ENCODE measurements at regions not wholly inside any gene's neighbourhood (a gene's known extent, or its start where the extent isn't known, plus 50 kb on each side); places are given as distances from the start of the nearest gene placed in this dataset.
"Not testable (repeated sequence)": the region's sequence is repeated elsewhere in the genome, so short reads cannot be mapped to it uniquely, and the experiment has no call there.

- Mint-ChIP-seq H3K27me3 (peaks cover 6% of the 10 kb centered on the region), H3K36me3 (ENCODE audit: low read depth) (no peaks in the 10 kb centered on the region), H3K27ac (no peak overlapping the region), H3K9me3 (peaks cover 2% of the 10 kb centered on the region), H3K4me3 (no peak overlapping the region), H3K4me1 (no peaks in the 10 kb centered on the region)
- DNase-seq: no peak
- POLR2A ChIA-PET: no interaction called here
- CTCF ChIA-PET: interaction anchor here (1.9 kb wide), 1 partner anchor 18 kb away, joined by 4 read pairs; no protein-coding TSS in a partner anchor
Measured at GRCh38 chr1:65082346-65083040, 65.5 kb upstream of the AK4 start.

- ChIA-PET CTCF (no interaction called here), POLR2A (no interaction called here)
- Mint-ChIP-seq H3K27ac (no peak overlapping the region), H3K36me3 (ENCODE audit: low read depth) (no peaks in the 10 kb centered on the region), H3K4me1 (no peaks in the 10 kb centered on the region), H3K4me3 (no peak overlapping the region), H3K27me3 (peaks cover 6% of the 10 kb centered on the region), H3K9me3 (peaks cover 4% of the 10 kb centered on the region)
- no peak for DNase-seq
Measured at GRCh38 chr1:65083263-65083896, 64.6 kb upstream of the AK4 start.

- Mint-ChIP-seq H3K36me3 (ENCODE audit: low read depth) (no peaks in the 10 kb centered on the region), H3K27ac (no peak overlapping the region), H3K9me3 (peaks cover 4% of the 10 kb centered on the region), H3K4me3 (no peak overlapping the region), H3K4me1 (no peaks in the 10 kb centered on the region), H3K27me3 (peaks cover 5% of the 10 kb centered on the region)
- ChIA-PET POLR2A (no interaction called here), CTCF (interaction anchor here (1.1 kb wide), 1 partner anchor 8 kb away, joined by 3 read pairs; no protein-coding TSS in a partner anchor)
- no peak for DNase-seq
Measured at GRCh38 chr1:65084066-65084465, 63.9 kb upstream of the AK4 start.

- H3K4me1 Mint-ChIP-seq; H3K27ac Mint-ChIP-seq; H3K9me3 Mint-ChIP-seq; H3K27me3 Mint-ChIP-seq; DNase-seq; H3K4me3 Mint-ChIP-seq; POLR2A ChIA-PET; CTCF ChIA-PET; H3K36me3 Mint-ChIP-seq (ENCODE audit: low read depth): not testable (repeated sequence)
Measured at GRCh38 chr1:65087519-65087918, 60.5 kb upstream of the AK4 start.

- H3K36me3 Mint-ChIP-seq (ENCODE audit: low read depth): no peaks in the 10 kb centered on the region
- peaks cover 8% of the 10 kb centered on the region for H3K27me3 Mint-ChIP-seq
- ChIA-PET CTCF (no interaction called here), POLR2A (no interaction called here)
- no peak overlapping the region for H3K27ac Mint-ChIP-seq
- no peak overlapping the region for H3K4me3 Mint-ChIP-seq
- H3K4me1 Mint-ChIP-seq: no peaks in the 10 kb centered on the region
- DNase-seq: no peak
- peaks cover 4% of the 10 kb centered on the region for H3K9me3 Mint-ChIP-seq
Measured at GRCh38 chr1:65090406-65090805, 57.6 kb upstream of the AK4 start.

GRCh38 chr1:65092691-65093090 lies 55.3 kb upstream of the AK4 start:
- Mint-ChIP-seq H3K4me1 (no peaks in the 10 kb centered on the region), H3K4me3 (no peak overlapping the region)

GRCh38 chr1:65097076-65097475 lies 50.9 kb upstream of the AK4 start:
- Mint-ChIP-seq H3K9me3 (peaks cover 3% of the 10 kb centered on the region), H3K27me3 (peaks cover 10% of the 10 kb centered on the region), H3K4me1 (no peaks in the 10 kb centered on the region), H3K36me3 (ENCODE audit: low read depth) (no peaks in the 10 kb centered on the region), H3K27ac (no peak overlapping the region), H3K4me3 (no peak overlapping the region)
- ChIA-PET POLR2A (no interaction called here), CTCF (interaction anchor here (0.7 kb wide), 2 partner anchors 1073 to 1586 kb away, joined by 3 read pairs; no protein-coding TSS in a partner anchor)
- no peak for DNase-seq

More at GRCh38 chr1:65092691-65093090, 55.3 kb upstream of the AK4 start:
- Mint-ChIP-seq H3K36me3 (ENCODE audit: low read depth) (no peaks in the 10 kb centered on the region), H3K27ac (no peak overlapping the region), H3K27me3 (peaks cover 13% of the 10 kb centered on the region), H3K9me3 (peaks cover under 1% of the 10 kb centered on the region)
- ChIA-PET CTCF (no interaction called here), POLR2A (no interaction called here)
- DNase-seq: no peak
